ENCODE measurements at regions not wholly inside any gene's neighbourhood (a gene's known extent, or its start where the extent isn't known, plus 50 kb on each side); places are given as distances from the start of the nearest gene placed in this dataset.

- no peak overlapping the region for H3K9ac ChIP-seq (ENCODE audit: low read length)
- H3K79me2 ChIP-seq (replicated peaks; ENCODE audit: insufficient read depth, low read length) = no peaks in the 10 kb centered on the region
- H3K27me3 ChIP-seq (ENCODE audit: insufficient read depth, low read depth, low read length) = no peaks in the 10 kb centered on the region
- H3K9me3 ChIP-seq (ENCODE audit: low read length) = no peaks in the 10 kb centered on the region
- H3K36me3 ChIP-seq (ENCODE audit: insufficient read depth, low read length) = no peaks in the 10 kb centered on the region
- no peaks in the 10 kb centered on the region for H3K9me2 ChIP-seq (ENCODE audit: insufficient read depth, low read length)
- no peak overlapping the region for H3K27ac ChIP-seq (ENCODE audit: low read length)
- H3K4me2 ChIP-seq (ENCODE audit: low read length) = no peak overlapping the region
- H4K20me1 ChIP-seq (ENCODE audit: insufficient read depth) = no peaks in the 10 kb centered on the region
- H2AFZ ChIP-seq (ENCODE audit: low read depth, low read length) = no peak overlapping the region
- H3K4me3 ChIP-seq (ENCODE audit: low read length) = no peak overlapping the region
- TF ChIP-seq RAD21 (conservative IDR thresholded peaks at IDR 0.05) = no peak
- TF ChIP-seq EZH2 (IDR thresholded peaks at IDR 0.05; ENCODE audit: borderline replicate concordance, insufficient read depth, low read length, poor library complexity, severe bottlenecking) = no peak
- no peak for TF ChIP-seq TAF1 (IDR thresholded peaks at IDR 0.05; ENCODE audit: low read depth)
- TF ChIP-seq REST (IDR thresholded peaks at IDR 0.05; ENCODE audit: borderline replicate concordance) = no peak
- TF ChIP-seq EP300 (conservative IDR thresholded peaks at IDR 0.05; ENCODE audit: poor library complexity, severe bottlenecking) = no peak
- no peak for TF ChIP-seq POLR2AphosphoS5 (IDR thresholded peaks at IDR 0.05)
- no peak for TF ChIP-seq CTCF (IDR thresholded peaks at IDR 0.05; ENCODE audit: poor library complexity, severe bottlenecking)
- TF ChIP-seq MXI1 (conservative IDR thresholded peaks at IDR 0.05; ENCODE audit: poor library complexity, severe bottlenecking) = no peak
- TF ChIP-seq SMC3 (conservative IDR thresholded peaks at IDR 0.05; ENCODE audit: poor library complexity) = no peak
- H3F3A ChIP-seq (ENCODE audit: insufficient read depth, low read length, poor library complexity, severe bottlenecking) = no peaks in the 10 kb centered on the region
Measured at GRCh38 chr3:94482686-94483085, 419.8 kb downstream of the NSUN3 start.

- H2AFZ ChIP-seq (ENCODE audit: low read depth, low read length) = no peak overlapping the region
- H3K9me2 ChIP-seq (ENCODE audit: insufficient read depth, low read length) = no peaks in the 10 kb centered on the region
- no peak overlapping the region for H3K27ac ChIP-seq (ENCODE audit: low read length)
- no peaks in the 10 kb centered on the region for H3K27me3 ChIP-seq (ENCODE audit: insufficient read depth, low read depth, low read length)
- H3K9ac ChIP-seq (ENCODE audit: low read length) = no peak overlapping the region
- TF ChIP-seq REST (IDR thresholded peaks at IDR 0.05; ENCODE audit: borderline replicate concordance) = no peak
- TF ChIP-seq MXI1 (conservative IDR thresholded peaks at IDR 0.05; ENCODE audit: poor library complexity, severe bottlenecking) = no peak
- no peak for TF ChIP-seq POLR2AphosphoS5 (IDR thresholded peaks at IDR 0.05)
- TF ChIP-seq SMC3 (conservative IDR thresholded peaks at IDR 0.05; ENCODE audit: poor library complexity) = no peak
- TF ChIP-seq CTCF (IDR thresholded peaks at IDR 0.05; ENCODE audit: poor library complexity, severe bottlenecking) = no peak
- TF ChIP-seq TAF1 (IDR thresholded peaks at IDR 0.05; ENCODE audit: low read depth) = no peak
- no peak for TF ChIP-seq EP300 (conservative IDR thresholded peaks at IDR 0.05; ENCODE audit: poor library complexity, severe bottlenecking)
- TF ChIP-seq RAD21 (conservative IDR thresholded peaks at IDR 0.05) = no peak
- TF ChIP-seq EZH2 (IDR thresholded peaks at IDR 0.05; ENCODE audit: borderline replicate concordance, insufficient read depth, low read length, poor library complexity, severe bottlenecking) = no peak
- no peaks in the 10 kb centered on the region for H4K20me1 ChIP-seq (ENCODE audit: insufficient read depth)
- no peaks in the 10 kb centered on the region for H3K79me2 ChIP-seq (replicated peaks; ENCODE audit: insufficient read depth, low read length)
- no peak overlapping the region for H3K4me3 ChIP-seq (ENCODE audit: low read length)
- no peaks in the 10 kb centered on the region for H3K36me3 ChIP-seq (ENCODE audit: insufficient read depth, low read length)
- H3F3A ChIP-seq (ENCODE audit: insufficient read depth, low read length, poor library complexity, severe bottlenecking) = no peaks in the 10 kb centered on the region
- no peak overlapping the region for H3K4me2 ChIP-seq (ENCODE audit: low read length)
- H3K9me3 ChIP-seq (ENCODE audit: low read length) = no peaks in the 10 kb centered on the region
Measured at GRCh38 chr3:94483403-94483802, 420.5 kb downstream of the NSUN3 start.
